Head of caudate nucleus (tissue), 42 donors: ENCODE measurements at regions not wholly inside any gene's neighbourhood (a gene's known extent, or its start where the extent isn't known, plus 50 kb on each side); places are given as distances from the start of the nearest gene placed in this dataset.
"Not testable (repeated sequence)": the region's sequence is repeated elsewhere in the genome, so short reads cannot be mapped to it uniquely, and the experiment has no call there.

Experiments
- DNase-seq, 42 donors: peaks; one replicate each; pipeline versions ENCODE4 v3.0.0 to v3.0.0-alpha.2; 2020 to 2021; ENCODE audit warnings: mixed read lengths in 7 of 42
- intact Hi-C: fragments of 100-400 bp; cut with DNase I; formaldehyde crosslinking; loops from one replicate; pipeline ENCODE4 v1.15.0; 2022

GRCh38 chrX:111041018-111041462 lies 55.0 kb upstream of the PAK3 start:
- intact Hi-C loops: no loop called here
- DNase-seq: peak in 11 of 42 donors; percentile 5 to 50 (median 14)

DNA sequence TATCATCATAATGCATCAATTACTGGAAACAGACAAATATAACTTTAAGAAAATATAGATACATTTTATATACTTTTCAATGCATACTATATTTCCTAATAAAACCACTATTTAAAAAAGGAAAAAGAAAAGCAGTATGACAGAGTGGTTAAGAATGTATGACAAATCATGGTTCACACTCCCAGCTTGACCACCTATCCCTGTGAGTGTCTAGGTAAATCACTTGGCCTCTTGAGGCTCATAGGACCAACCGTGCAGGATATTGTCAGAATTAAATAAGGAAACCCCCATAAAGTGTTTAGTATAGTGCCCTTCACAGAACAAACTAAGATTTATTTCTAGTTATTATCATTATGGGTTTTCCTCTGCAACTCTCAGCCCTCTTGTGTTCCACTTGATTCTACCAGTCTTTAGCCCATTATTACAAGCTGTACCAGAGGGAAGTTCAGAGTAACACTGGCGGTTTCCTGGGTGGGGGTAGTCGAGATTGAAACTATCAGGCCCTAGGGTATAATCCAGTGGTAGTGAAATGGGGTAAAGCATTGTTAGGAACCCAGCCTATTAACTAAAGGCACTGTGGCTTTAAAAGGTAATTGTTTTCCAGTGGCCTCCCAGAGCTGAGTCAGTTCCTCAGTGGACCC lies 55.5 kb upstream of the PAK3 start:
- DNase-seq: no peak
- intact Hi-C loops: no loop called here

DNA sequence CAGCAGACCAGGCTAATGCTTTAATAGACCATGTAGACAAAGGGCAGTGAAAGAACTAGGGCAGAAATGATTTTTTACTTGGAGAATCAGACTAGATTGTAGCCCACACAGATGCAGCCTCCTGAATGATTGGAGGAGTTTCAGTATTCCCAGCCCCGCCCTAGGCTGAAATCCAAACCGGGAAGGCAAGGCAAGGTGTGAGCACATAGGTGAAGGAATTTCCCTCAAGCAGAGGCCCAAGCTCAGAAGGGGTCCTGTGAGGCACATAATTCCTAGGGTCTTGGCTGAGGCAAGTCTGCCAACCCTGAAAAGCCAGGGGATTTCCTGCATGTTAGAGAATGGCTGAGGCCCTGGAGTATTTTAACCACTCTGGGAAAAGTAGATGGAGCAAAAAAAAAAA lies 56.4 kb upstream of the PAK3 start:
- intact Hi-C loops: no loop called here
- DNase-seq: peak in 1 of 42 donors; percentile 37

DNA sequence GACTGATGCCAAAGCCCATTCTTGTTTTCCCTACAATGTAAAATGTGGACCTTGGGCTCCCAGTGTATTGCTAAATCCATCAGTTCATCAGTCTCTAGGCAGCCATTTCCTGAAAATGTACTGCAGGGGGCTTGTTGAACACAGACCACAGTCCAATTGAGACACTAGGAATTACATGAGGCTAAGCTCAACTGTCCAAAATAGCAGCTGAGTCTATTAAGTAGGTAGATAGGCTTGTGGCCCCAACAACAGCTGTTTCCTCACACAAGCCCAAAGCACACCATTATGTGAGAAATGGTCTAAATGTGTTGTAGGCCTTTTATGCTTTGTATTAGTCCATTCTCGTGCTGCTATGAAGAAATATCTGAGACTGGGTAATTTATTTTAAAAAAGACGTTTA lies 60.0 kb upstream of the PAK3 start:
- no peak for DNase-seq
- intact Hi-C loops: no loop called here

DNA sequence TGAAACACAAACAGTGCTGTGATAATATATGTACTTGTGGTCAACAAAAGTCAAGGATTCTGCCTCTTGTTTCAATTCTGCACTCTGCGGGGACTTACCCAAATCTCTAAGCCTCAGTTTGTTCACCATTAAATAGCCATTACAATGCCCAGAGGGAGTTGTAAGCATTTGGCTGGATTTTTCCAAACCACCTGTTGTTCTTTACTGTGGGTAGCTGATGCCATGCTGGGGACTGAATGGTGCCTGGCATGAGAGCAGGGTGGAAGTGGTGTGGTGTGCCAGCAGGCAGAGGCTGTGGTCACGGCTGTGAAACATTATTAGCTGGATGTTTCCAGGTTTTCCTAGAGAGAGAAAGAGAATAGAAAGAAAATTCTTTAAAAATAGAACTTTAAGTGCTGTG lies 60.7 kb upstream of the PAK3 start:
- no peak for DNase-seq
- intact Hi-C loops: no loop called here

DNA sequence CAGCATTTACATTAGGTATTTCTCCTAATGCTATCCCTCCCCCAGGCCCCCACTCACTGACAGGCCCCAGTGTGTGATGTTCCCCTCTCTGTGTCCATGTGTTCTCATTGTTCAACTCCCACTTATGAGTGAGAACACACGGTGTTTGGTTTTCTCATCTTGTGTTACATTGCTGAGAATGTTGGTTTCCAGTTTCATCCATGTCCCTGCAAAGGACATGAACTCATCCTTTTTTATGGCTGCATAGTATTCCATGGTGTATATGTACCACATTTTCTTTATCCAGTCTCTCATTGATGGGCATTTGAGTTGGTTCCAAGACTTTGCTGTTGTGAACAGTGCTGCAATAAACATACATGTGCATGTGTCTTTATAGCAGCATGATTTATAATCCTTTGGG lies 73.0 kb upstream of the PAK3 start:
- intact Hi-C loops, DNase-seq: not testable (repeated sequence)

GRCh38 chrX:111020283-111020682 lies 75.7 kb upstream of the PAK3 start:
- no peak for DNase-seq
- intact Hi-C loops: no loop called here

DNA sequence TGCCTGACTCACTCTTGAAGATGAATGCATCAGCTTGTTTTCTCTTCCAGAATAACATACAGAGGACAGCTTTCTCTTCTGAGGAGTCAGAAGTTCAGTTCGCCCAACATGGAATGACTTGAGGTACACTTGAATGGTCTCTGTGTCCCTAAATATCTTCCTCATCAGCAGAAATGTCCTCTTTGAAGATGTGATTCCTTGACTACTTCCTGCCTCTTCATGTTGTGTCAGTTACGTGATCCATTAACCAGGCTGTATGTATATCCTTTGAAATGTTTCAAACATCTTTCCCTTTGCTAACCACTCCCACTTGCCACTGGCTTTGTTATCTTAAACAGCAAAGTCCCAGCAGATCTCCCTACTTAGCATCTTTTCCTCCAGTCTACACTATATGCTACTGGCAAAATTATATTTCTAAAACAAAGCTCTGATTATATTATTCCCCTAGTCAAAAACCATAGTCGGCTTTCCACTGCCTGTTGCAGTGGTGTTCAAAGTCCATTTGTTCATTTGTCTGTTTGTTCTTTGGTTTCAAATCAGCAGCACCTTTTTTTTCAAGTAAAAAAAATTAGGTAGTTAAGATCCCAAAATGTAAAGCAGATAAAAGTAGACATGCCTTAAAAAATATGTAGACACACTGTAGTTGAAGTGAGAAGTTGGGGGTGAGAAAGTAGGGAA lies 82.1 kb upstream of the PAK3 start:
- DNase-seq: no peak
- intact Hi-C loops: no loop called here

GRCh38 chrX:111010111-111010510 lies 85.9 kb upstream of the PAK3 start:
- DNase-seq: no peak
- intact Hi-C loops: no loop called here

DNA sequence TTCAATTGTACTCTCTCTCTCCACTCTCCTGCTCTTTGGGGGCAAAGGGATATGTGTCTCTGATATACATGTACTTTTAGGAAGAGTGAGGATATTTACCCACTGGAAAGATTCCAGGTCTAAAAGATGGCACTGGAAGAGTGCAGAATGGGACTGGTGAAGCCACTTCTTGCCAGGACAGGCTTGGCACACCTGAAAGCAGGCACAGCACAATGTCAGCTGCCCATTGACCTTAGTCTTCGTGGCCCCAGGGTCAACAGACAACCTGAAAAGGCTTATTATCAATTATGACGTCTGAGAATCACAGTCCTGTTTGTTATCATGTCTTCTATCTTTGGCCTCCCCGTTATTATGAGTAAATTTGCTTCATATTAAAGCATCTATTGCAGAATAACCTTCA lies 86.7 kb upstream of the PAK3 start:
- intact Hi-C loops: no loop called here
- DNase-seq: no peak

DNA sequence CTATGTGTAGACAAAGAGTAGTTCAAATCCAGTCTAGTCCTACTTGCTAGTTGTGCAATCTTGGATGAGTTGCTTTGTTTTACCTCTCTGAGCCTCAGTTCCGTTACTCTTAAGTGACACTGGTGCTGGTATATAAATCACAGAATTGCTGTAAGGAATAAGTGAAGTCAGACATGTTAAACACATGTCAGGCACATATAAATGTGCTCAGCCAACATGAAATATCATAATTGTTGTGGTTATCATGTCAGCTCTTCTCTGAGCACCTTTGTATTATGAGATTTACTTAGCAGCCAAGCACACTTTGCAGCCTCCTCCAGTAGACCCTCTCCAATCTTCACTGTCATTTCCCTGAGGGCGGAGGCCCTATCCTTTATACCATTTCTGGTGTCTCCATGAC lies 87.9 kb upstream of the PAK3 start:
- DNase-seq: peak in 4 of 42 donors; percentile 1 to 39 (median 18)
- intact Hi-C loops: no loop called here

GRCh38 chrX:111007238-111007637 lies 88.8 kb upstream of the PAK3 start:
- no peak for DNase-seq
- intact Hi-C loops: no loop called here

DNA sequence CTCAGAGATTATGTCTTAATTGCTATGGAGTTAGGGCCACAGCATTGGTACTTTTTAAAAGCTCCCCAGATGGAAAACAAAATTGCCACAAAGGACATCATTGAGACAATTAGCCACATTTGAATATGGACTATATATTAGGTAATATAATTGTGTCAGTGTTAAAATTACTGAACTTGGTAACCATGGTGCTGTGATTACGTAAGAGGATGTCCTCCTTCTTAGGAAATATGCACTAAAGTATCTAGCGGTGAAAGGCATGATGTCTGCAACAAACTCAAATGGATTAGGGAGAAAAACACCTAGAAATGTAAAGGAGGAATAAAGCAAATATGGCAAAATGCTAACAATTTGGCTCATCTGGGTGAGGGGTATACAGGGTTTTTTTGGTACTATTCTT lies 89.9 kb upstream of the PAK3 start:
- intact Hi-C loops: no loop called here
- DNase-seq: no peak

DNA sequence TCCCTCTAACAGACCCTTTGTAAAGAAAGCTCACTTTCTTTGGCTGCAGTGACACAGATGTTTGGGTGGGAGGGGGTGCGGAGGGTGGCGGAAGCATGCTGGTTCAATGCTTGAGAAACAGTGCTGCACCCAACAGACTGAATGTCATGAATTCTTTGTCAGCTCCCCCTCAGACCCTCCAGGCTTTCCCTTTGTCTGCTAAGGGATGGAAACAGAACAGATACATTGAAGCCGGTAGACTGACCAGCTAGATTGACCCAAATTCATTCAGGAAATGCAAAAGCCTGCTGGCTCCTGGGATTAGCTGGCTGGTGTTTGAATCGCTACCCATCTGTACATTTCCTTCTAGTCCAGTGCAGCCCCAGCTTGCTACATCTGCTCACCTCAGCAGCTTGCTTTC lies 90.8 kb upstream of the PAK3 start:
- intact Hi-C loops: no loop called here
- DNase-seq: no peak

DNA sequence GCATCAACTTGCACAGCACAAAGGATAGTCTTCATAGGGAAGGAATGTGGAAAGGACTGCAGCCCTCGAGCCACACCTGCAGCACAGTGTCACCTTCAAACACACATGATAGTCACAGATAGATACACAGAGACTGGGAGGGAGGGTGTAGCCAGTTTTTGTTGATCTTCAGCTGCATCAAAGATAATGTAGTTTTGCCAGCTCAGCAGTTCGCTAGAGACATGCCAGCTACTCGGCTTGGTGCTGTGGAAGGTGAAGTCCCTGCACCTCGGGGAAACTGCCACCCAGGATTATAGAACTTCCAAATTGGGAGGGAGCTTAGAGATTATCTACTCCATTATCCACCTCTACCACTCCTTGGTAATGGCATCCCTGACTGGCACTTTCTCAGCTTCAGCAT lies 92.9 kb upstream of the PAK3 start:
- intact Hi-C loops: no loop called here
- no peak for DNase-seq

- DNase-seq: peak in 26 of 42 donors; percentile 1 to 57 (median 16)
- intact Hi-C loops: no loop called here
Observed at GRCh38 chrX:110992611-110993010, 103.4 kb upstream of the PAK3 start.

- intact Hi-C loops: no loop called here
- DNase-seq: no peak
Observed at GRCh38 chrX:110989869-110990268, 106.1 kb upstream of the PAK3 start.

GRCh38 chrX:110989447-110989846 lies 106.5 kb upstream of the PAK3 start:
- intact Hi-C loops: no loop called here
- DNase-seq: no peak

DNA sequence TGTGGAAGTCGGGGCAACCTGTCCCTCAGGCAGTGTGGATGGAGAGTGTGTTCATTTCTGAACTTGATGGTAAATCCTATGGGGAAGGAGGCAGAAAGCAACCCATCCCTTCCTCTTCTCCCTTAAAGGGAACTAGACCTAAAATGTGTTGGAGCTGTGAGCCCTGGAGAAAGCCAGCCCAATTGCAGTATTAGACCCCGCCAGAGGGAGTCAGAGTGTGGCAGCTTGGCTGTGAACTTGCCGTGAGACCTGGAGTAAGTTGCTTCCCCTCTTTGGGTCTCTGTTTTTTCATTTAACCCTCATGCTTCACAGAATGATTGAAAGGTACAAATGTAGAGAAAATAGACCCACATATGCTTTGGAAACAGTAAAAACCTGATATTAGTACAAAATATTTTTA lies 108.7 kb upstream of the PAK3 start:
- intact Hi-C loops: no loop called here
- no peak for DNase-seq

GRCh38 chrX:110985470-110985869 lies 110.5 kb upstream of the PAK3 start:
- no peak for DNase-seq
- intact Hi-C loops: no loop called here

GRCh38 chrX:110983024-110983423 lies 113.0 kb upstream of the PAK3 start:
- intact Hi-C loops: no loop called here
- no peak for DNase-seq
